ENCODE measurements at regions not wholly inside any gene's neighbourhood (a gene's known extent, or its start where the extent isn't known, plus 50 kb on each side); places are given as distances from the start of the nearest gene placed in this dataset.
"Not testable (repeated sequence)": the region's sequence is repeated elsewhere in the genome, so short reads cannot be mapped to it uniquely, and the experiment has no call there.

DNA sequence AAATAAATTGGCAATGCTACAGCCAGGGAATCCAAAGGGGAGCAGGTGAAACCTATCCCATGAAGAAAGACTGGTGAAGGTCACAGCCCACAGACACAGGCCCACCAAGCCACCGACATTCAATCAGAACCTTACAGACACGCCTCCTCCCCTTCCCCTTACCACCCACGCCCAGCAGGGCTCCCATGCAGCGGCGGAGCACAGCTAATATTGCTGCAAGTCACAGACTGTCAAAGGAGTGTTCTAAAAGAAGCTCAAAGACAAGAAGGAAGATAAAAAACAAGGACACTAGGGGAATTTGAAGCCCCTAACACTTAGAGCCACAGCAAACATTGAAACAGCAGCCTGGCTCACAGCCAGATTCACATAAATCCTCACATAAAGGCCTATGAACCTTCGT is 91.2 kb downstream of the MED10 start:
- TF ChIP-seq, protein P1, sequence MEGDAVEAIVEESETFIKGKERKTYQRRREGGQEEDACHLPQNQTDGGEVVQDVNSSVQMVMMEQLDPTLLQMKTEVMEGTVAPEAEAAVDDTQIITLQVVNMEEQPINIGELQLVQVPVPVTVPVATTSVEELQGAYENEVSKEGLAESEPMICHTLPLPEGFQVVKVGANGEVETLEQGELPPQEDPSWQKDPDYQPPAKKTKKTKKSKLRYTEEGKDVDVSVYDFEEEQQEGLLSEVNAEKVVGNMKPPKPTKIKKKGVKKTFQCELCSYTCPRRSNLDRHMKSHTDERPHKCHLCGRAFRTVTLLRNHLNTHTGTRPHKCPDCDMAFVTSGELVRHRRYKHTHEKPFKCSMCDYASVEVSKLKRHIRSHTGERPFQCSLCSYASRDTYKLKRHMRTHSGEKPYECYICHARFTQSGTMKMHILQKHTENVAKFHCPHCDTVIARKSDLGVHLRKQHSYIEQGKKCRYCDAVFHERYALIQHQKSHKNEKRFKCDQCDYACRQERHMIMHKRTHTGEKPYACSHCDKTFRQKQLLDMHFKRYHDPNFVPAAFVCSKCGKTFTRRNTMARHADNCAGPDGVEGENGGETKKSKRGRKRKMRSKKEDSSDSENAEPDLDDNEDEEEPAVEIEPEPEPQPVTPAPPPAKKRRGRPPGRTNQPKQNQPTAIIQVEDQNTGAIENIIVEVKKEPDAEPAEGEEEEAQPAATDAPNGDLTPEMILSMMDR (IDR thresholded peaks at IDR 0.05; ENCODE audit: low read depth, low read length): no peak
- no peak for DNase-seq (ENCODE audit: extremely low read depth, low read depth)

DNA sequence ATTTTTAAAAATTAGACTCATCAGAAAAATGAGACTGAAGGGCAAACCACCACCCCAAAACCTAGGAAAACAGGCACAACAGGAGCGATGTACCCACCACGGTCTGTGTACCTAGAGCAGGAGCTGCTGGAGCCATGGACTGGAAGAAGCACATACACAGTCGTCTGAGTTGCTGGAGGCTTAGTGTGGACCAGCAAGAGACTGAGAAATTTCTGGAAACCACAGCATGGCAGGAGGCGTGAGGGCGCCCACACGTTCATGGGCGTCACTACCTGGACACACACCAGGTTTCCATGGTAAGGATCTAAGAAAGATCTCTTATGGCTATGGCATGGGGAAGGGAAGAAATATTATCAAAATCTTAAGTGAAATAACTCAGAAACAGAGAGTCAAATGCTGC is 91.9 kb downstream of the MED10 start:
- no peak for DNase-seq (ENCODE audit: extremely low read depth, low read depth)

DNA sequence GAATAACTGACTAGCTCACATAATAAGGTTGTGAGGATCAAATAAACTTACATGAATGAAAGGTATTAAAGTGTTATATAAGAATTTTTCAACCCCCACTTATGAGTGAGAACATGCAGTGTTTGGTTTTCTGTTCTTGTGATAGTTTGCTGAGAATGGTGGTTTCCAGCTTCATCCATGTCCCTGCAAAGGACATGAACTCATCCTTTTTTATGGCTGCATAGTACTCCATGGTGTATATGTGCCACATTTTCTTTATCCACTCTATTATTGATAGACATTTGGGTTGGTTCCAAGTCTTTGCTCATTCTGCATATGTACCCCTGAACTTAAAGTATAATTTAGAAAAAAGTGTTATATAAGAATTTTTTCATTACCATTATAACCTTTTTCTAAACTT is 93.9 kb downstream of the MED10 start:
- DNase-seq (ENCODE audit: extremely low read depth, low read depth): not testable (repeated sequence)

More for the DNA sequence above, 91.9 kb downstream of the MED10 start:
- TF ChIP-seq, protein P1 (IDR thresholded peaks at IDR 0.05; ENCODE audit: low read depth, low read length): no peak

DNA sequence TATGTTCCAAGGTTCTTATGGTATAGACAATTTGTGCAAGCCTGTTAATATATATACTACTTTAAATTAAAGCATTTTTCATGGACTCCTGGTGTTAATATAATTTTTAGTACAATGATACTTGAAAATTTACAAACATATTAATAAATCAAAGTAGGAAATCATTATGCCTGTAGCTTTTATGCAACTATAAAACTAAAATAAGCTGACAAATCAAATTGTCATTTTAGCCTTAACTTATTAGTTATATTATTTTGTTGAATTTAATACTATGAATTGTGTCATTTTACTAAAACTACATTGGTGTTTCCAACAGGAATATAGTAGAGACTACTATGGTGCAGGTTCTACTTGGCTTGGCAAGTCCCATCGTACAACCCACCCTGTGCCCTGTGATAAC is 96.0 kb downstream of the MED10 start:
- no peak for DNase-seq (ENCODE audit: extremely low read depth, low read depth)
- TF ChIP-seq, protein P1 (IDR thresholded peaks at IDR 0.05; ENCODE audit: low read depth, low read length): no peak

DNA sequence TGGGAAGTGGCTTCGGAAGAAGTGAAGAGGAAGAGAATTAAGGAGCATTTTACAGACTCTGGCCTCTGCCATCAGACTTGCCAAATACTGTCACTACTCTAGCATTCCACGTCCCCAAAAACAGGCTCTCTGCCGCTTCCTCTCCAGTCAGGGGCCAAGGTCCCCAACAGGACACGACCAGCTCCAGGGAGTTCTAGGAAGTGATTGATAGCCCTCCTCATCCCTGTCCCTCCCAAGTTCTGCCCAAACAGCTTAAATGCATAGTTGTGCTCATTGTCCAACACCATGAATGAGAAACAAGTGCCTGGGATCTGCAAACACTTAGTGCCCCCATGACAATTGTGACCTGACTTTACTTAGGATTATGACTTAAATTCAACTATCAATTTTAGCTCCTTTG is 96.5 kb downstream of the MED10 start:
- TF ChIP-seq, protein P1 (IDR thresholded peaks at IDR 0.05; ENCODE audit: low read depth, low read length): no peak
- no peak for DNase-seq (ENCODE audit: extremely low read depth, low read depth)

DNA sequence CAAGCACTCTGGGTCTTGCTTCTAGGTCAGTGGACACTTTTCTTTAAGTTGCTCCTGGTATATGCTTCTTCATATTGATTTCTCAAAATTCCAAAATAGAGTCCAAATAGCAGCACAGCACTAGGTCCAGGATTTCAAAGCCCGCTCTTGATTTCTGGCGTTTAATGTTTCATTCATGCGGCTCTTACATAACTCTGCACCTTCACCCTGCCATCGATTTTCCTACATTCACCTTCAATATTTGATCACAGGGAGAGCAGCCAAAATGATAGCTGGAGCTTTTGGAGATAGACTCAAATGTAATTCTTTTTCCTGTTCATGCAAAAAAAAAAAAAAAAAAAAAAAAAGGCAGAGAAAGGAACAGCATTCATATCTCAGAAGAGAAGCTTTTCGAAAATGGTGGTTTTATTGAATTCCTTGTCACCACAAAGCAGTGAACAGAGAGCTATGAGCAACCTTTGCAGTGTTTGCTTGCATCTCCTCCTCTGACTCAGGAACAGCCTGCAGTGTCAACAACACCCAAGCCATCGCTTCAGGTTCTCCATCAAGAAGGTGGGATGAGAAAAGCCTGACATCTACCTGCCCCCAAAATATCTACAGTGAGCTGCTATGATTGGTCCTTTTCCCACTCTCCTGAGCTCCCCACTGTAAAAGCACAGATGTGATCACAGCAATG is 97.8 kb downstream of the MED10 start:
- TF ChIP-seq, protein P1 (IDR thresholded peaks at IDR 0.05; ENCODE audit: low read depth, low read length): no peak
- DNase-seq (ENCODE audit: extremely low read depth, low read depth): no peak

DNA sequence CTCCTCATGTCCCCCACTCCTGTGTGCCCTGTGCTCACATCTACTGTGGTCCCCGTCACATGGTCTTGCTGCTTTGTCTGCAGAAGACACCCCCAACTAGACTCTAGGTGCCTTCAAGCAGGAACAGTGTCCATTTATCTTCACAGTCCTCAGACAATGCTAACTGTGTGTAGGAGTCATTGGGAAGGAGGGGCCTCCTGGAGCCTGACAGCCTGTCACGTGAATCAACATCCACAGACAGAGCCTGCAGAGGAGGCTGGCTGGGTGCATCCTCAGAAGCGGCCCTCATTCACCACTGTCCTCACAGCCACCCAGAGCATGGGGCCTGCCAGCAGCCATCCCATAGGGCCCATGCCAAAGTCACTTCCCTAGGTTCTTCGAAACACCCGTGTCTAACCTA is 98.7 kb downstream of the MED10 start:
- TF ChIP-seq, protein P1 (IDR thresholded peaks at IDR 0.05; ENCODE audit: low read depth, low read length): no peak
- no peak for DNase-seq (ENCODE audit: extremely low read depth, low read depth)
